Stimulated activated memory B cell treated with anti-CD40 and anti-IgM and Interleukin-4, amounts not matched to agents 10 μg/mL and 1 μg/mL and 100 μg/mL, for 72 hours (primary cell): ENCODE measurements at regions not wholly inside any gene's neighbourhood (a gene's known extent, or its start where the extent isn't known, plus 50 kb on each side); places are given as distances from the start of the nearest gene placed in this dataset.
"Not testable (repeated sequence)": the region's sequence is repeated elsewhere in the genome, so short reads cannot be mapped to it uniquely, and the experiment has no call there.

Experiments used
- ATAC-seq: fragments of 150-1000 bp; cut with Tn5 transposase; 2 replicates; pipeline ENCODE4 v1.10.0; 2021
- H3K27ac Mint-ChIP-seq: one replicate; pipeline ENCODE4 v1.8.0; 2022; ENCODE audit warnings: mild to moderate bottlenecking, mixed read lengths
- H3K27me3 Mint-ChIP-seq: one replicate; pipeline ENCODE4 v1.8.0; 2022; ENCODE audit warnings: mixed read lengths
- H3K36me3 Mint-ChIP-seq: one replicate; pipeline ENCODE4 v1.8.0; 2022; ENCODE audit warnings: mixed read lengths
- H3K4me1 Mint-ChIP-seq: one replicate; pipeline ENCODE4 v1.8.0; 2022; ENCODE audit warnings: mixed read lengths
- H3K4me3 Mint-ChIP-seq: one replicate; pipeline ENCODE4 v1.8.0; 2022; ENCODE audit warnings: mild to moderate bottlenecking, moderate library complexity, mixed read lengths
- H3K9me3 Mint-ChIP-seq: one replicate; pipeline ENCODE4 v1.8.0; 2022; ENCODE audit warnings: mixed read lengths

DNA sequence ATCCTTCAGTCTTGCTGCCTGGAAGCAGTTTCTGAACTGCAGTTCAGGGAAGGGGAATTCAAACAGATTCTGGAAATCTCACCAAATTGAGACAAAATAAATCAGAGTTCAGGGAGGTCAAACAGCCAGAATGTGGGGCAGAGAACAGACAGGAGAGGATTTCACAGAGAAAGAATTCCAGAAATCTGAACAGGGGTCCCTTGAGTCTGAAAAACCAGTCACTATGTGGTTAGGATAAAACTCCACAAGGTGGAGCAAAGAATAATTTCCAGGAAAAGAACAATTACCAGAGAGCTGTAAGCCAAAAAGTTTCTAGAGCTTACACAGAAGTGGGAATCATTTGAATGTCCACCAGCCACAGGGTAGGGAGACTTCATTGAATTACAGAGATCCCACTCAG is 84.7 kb downstream of the URB2 start:
- H3K4me1 Mint-ChIP-seq, result no peaks in the 10 kb centered on the region
- H3K4me3 Mint-ChIP-seq, result no peak overlapping the region
- peaks cover 15% of the 10 kb centered on the region for H3K27me3 Mint-ChIP-seq
- no peak for ATAC-seq
- H3K36me3 Mint-ChIP-seq, result no peaks in the 10 kb centered on the region
- H3K27ac Mint-ChIP-seq, result no peak overlapping the region
- H3K9me3 Mint-ChIP-seq, result peaks cover 7% of the 10 kb centered on the region

DNA sequence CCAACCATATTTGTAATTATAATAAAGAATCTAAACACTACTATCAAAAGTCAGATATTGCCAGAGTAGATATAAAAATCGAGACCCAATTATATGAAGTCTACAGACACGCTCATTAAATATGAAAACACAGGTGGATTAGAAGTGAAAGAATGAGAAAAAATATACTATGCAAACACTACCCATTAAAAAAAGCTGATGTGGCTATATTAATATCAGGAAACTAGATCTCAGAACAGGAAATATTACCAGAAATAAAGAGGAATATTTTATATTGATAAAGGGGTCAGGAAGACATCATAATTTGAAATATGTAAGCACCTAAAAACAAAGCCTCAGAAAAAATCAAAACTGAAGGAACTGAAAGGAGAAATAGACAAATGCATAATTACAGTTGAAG is 88.3 kb downstream of the URB2 start:
- no peak overlapping the region for H3K27ac Mint-ChIP-seq
- H3K36me3 Mint-ChIP-seq, result no peaks in the 10 kb centered on the region
- peaks cover 10% of the 10 kb centered on the region for H3K27me3 Mint-ChIP-seq
- H3K9me3 Mint-ChIP-seq, result no peaks in the 10 kb centered on the region
- H3K4me1 Mint-ChIP-seq, result no peaks in the 10 kb centered on the region
- no peak for ATAC-seq
- H3K4me3 Mint-ChIP-seq, result no peak overlapping the region

DNA sequence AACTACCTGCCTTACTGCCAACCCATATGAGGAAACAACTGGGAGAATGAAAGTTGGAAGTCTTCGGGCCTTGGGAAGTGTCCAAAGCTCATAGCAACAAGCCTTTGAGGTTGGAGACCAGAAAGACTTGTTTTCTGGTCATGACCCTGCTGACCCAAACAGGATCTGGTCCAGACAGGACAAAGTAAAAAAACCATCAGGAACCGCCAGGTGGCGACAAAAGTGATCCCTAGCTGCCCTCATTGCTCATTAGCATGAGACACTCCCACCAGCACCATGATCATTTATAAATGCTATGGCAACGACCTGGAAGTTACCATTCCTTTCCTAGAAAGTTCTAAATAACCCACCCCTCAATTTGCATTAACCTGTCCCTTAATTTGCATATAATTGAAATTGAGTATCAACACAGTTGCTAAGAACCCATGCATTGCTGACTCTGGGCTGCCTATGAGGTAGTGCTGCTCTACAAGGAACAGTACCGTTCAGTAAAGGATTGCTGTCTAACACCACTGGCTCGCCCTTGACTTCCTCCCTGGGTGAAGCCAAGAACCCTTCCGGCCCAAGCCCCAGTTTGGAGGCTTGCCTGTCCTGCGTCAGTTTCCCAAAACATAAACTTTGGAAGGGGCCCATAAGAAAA is 89.0 kb downstream of the URB2 start:
- Mint-ChIP-seq H3K27me3 (peaks cover 17% of the 10 kb centered on the region), H3K9me3 (peaks cover 5% of the 10 kb centered on the region), H3K27ac (no peak overlapping the region), H3K36me3 (peaks cover 6% of the 10 kb centered on the region), H3K4me1 (no peaks in the 10 kb centered on the region), H3K4me3 (no peak overlapping the region)
- ATAC-seq, result peak; percentile 57

DNA sequence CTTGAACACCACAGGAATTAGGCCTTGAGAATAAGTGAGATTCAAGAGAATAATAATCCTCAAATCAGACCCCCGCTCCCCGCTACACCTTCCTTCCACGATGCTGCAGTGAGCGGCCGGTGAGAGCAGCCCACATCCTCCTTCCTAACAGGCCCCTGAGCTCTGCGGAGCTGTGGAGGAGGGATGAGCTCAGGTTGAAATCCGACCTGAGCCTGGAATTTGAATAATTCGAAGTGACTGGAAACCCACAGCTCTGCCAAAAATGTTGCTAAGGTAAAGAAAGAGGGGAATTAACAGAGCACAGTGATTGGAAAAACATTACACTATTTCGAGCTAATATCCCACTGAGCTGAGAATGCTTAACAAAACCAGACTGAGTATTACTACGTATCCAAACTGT is 90.0 kb downstream of the URB2 start:
- Mint-ChIP-seq H3K27ac (no peak overlapping the region), H3K9me3 (peaks cover 7% of the 10 kb centered on the region), H3K36me3 (peaks cover 10% of the 10 kb centered on the region), H3K27me3 (peaks cover 16% of the 10 kb centered on the region), H3K4me1 (no peaks in the 10 kb centered on the region), H3K4me3 (no peak overlapping the region)
- ATAC-seq, result no peak

DNA sequence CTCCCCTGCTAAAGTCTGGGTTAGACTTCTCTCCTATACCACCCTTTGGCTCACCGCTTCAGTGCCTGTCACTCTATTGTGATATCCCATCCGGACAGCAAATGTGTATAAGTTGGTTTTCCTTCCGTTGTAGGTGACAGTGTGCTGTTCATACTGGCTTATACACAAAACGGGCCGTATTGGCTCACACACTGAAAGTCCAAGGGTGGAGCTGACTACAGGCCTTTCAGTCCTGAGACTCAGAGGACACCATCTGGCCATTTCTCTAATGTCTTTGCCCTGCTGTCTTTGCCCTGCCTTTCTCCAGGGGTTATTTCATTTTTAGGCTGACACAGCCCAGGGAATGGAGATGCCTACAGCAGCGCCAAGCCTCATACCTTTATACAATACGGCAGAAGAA is 90.7 kb downstream of the URB2 start:
- no peak overlapping the region for H3K27ac Mint-ChIP-seq

DNA sequence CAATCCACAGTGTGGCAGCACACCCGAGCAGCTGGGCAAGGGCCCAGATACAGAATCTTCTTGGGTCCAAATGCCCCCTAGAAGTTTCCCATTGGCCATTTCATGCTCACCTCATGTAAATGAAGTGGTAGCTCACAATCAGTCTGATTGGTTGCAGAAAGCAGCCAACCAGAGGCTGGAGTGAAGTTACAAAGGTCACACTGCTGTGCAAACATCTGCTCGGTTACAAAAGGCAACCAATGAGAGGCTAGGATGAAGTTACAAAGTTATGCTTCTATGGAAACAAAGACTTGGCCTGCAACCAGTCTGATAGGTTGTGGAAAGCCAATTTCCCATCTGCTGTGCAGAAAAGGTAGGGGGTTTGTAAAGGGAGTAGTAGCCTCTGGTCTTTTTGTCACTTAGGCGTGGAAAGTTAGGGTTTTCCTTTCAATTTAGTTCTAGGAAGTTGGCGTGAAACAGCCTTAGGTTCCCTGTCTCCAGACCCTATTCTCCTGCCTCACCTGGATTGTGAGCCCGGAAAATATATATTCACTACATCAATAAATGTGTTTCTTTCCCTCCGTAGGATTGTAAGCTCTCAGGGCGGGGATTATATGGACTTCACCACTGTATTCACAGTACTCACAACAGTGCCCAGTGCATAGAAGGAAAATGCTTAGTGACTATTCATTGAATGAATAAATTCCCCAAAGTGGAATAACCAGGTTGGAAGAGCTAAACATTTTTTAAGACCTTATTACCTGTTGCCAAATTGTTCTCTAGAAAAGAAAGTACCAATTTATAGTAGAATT is 91.9 kb downstream of the URB2 start:
- no peak for ATAC-seq
- H3K4me3 Mint-ChIP-seq, result no peak overlapping the region
- no peak overlapping the region for H3K27ac Mint-ChIP-seq
- peaks cover 7% of the 10 kb centered on the region for H3K9me3 Mint-ChIP-seq
- no peaks in the 10 kb centered on the region for H3K4me1 Mint-ChIP-seq
- peaks cover 35% of the 10 kb centered on the region for H3K27me3 Mint-ChIP-seq
- peaks cover 15% of the 10 kb centered on the region for H3K36me3 Mint-ChIP-seq

More for the DNA sequence above, 90.7 kb downstream of the URB2 start:
- peaks cover 14% of the 10 kb centered on the region for H3K36me3 Mint-ChIP-seq
- no peak for ATAC-seq
- H3K9me3 Mint-ChIP-seq, result peaks cover 7% of the 10 kb centered on the region
- no peak overlapping the region for H3K4me3 Mint-ChIP-seq
- H3K4me1 Mint-ChIP-seq, result no peaks in the 10 kb centered on the region
- peaks cover 22% of the 10 kb centered on the region for H3K27me3 Mint-ChIP-seq

GRCh38 chr1:229726061-229726460 is 100.0 kb downstream of the URB2 start:
- Mint-ChIP-seq H3K9me3 (no peaks in the 10 kb centered on the region), H3K4me3 (no peak overlapping the region)

GRCh38 chr1:229729916-229730315 is 103.9 kb downstream of the URB2 start:
- no peak for ATAC-seq
- Mint-ChIP-seq H3K9me3 (no peaks in the 10 kb centered on the region), H3K36me3 (no peaks in the 10 kb centered on the region), H3K27ac (no peak overlapping the region), H3K4me3 (no peak overlapping the region), H3K4me1 (no peaks in the 10 kb centered on the region), H3K27me3 (no peaks in the 10 kb centered on the region)

More at GRCh38 chr1:229726061-229726460, 100.0 kb downstream of the URB2 start:
- Mint-ChIP-seq H3K27me3 (peaks cover 20% of the 10 kb centered on the region), H3K4me1 (no peaks in the 10 kb centered on the region), H3K27ac (no peak overlapping the region), H3K36me3 (peaks cover 5% of the 10 kb centered on the region)
- no peak for ATAC-seq

GRCh38 chr1:229730573-229730972 is 104.5 kb downstream of the URB2 start:
- no peaks in the 10 kb centered on the region for H3K4me1 Mint-ChIP-seq
- no peak overlapping the region for H3K4me3 Mint-ChIP-seq
- H3K9me3 Mint-ChIP-seq, result no peaks in the 10 kb centered on the region
- ATAC-seq, result no peak
- no peak overlapping the region for H3K27ac Mint-ChIP-seq
- no peaks in the 10 kb centered on the region for H3K36me3 Mint-ChIP-seq
- H3K27me3 Mint-ChIP-seq, result no peaks in the 10 kb centered on the region

GRCh38 chr1:229732061-229732460 is 106.0 kb downstream of the URB2 start:
- no peaks in the 10 kb centered on the region for H3K27me3 Mint-ChIP-seq
- ATAC-seq, result no peak
- H3K36me3 Mint-ChIP-seq, result peaks cover 4% of the 10 kb centered on the region
- no peak overlapping the region for H3K27ac Mint-ChIP-seq
- H3K4me3 Mint-ChIP-seq, result no peak overlapping the region
- peaks cover 4% of the 10 kb centered on the region for H3K9me3 Mint-ChIP-seq
- H3K4me1 Mint-ChIP-seq, result no peaks in the 10 kb centered on the region

DNA sequence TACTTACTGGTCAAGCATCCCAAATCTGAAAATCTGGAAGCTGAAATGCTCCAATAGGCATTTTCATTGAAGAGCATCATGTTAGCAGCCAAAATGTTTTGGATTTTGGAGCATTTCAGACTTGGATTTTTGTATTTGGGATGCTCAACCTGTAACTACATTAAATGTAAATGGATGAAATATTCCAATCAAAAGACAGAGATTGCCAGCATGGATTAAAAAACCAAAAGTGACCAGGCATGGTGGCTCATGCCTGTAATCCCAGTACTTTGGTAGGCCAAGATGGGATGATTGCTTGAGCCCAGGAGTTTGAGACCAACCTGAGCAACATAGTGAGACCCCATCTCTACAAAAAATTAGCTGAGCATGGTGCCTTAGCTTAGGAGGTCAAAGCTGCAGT is 110.3 kb downstream of the URB2 start:
- H3K4me1 Mint-ChIP-seq, result no peaks in the 10 kb centered on the region
- H3K4me3 Mint-ChIP-seq, result no peak overlapping the region
- peaks cover 10% of the 10 kb centered on the region for H3K9me3 Mint-ChIP-seq
- peaks cover 10% of the 10 kb centered on the region for H3K36me3 Mint-ChIP-seq
- H3K27ac Mint-ChIP-seq, result no peak overlapping the region
- H3K27me3 Mint-ChIP-seq, result no peaks in the 10 kb centered on the region
- ATAC-seq, result no peak

GRCh38 chr1:229742614-229743013 is 116.6 kb downstream of the URB2 start:
- not testable (repeated sequence) for ATAC-seq, H3K4me3 Mint-ChIP-seq, H3K4me1 Mint-ChIP-seq, H3K36me3 Mint-ChIP-seq, H3K27ac Mint-ChIP-seq
- peaks cover 11% of the 10 kb centered on the region for H3K9me3 Mint-ChIP-seq
- H3K27me3 Mint-ChIP-seq, result peaks cover 11% of the 10 kb centered on the region

GRCh38 chr1:229749992-229750391 is 123.9 kb downstream of the URB2 start:
- Mint-ChIP-seq H3K4me3 (no peak overlapping the region), H3K36me3 (no peaks in the 10 kb centered on the region), H3K27me3 (peaks cover 19% of the 10 kb centered on the region), H3K27ac (no peak overlapping the region), H3K9me3 (no peaks in the 10 kb centered on the region), H3K4me1 (peaks cover 8% of the 10 kb centered on the region)
- ATAC-seq, result no peak

- Mint-ChIP-seq H3K4me1 (peaks cover 8% of the 10 kb centered on the region), H3K9me3 (no peaks in the 10 kb centered on the region), H3K27me3 (peaks cover 18% of the 10 kb centered on the region)
Measured at GRCh38 chr1:229751610-229752009, 125.6 kb downstream of the URB2 start.

GRCh38 chr1:229752679-229753078 is 126.6 kb downstream of the URB2 start:
- Mint-ChIP-seq H3K27me3 (peaks cover 7% of the 10 kb centered on the region), H3K27ac (no peak overlapping the region), H3K36me3 (no peaks in the 10 kb centered on the region), H3K9me3 (no peaks in the 10 kb centered on the region), H3K4me3 (no peak overlapping the region), H3K4me1 (peaks cover 8% of the 10 kb centered on the region)
- ATAC-seq, result no peak

More at GRCh38 chr1:229751610-229752009, 125.6 kb downstream of the URB2 start:
- H3K36me3 Mint-ChIP-seq, result no peaks in the 10 kb centered on the region
- no peak overlapping the region for H3K27ac Mint-ChIP-seq
- ATAC-seq, result no peak
- H3K4me3 Mint-ChIP-seq, result no peak overlapping the region
